ENCODE measurements at regions not wholly inside any gene's neighbourhood (a gene's known extent, or its start where the extent isn't known, plus 50 kb on each side); places are given as distances from the start of the nearest gene placed in this dataset.

- H3K27ac ChIP-seq: no peak overlapping the region
- no peak for TF ChIP-seq POLR2AphosphoS5 (IDR thresholded peaks at IDR 0.05)
- no peak for TF ChIP-seq POLR2A (IDR thresholded peaks at IDR 0.05)
- TF ChIP-seq CTCF (IDR thresholded peaks at IDR 0.05): no peak
- no peak for TF ChIP-seq EP300 (IDR thresholded peaks at IDR 0.05; ENCODE audit: low read depth)
- WGBS, 2 donors (ENCODE audit: low coverage in 1 of 2): 96 to 100% methylated on average over 1 of the region's 1 CpG
- in situ Hi-C loops (cut with MboI; ENCODE audit: low pct_ligation_motif_present in 1 of 4, low pct_unique_long_range_greater_than_20kb in 1 of 4, low sequenced_read_pairs in 3 of 4) (no loop called here), intact Hi-C loops (cut with DNase I; ENCODE audit: low total_unique reads) (no loop called here)
- H3K4me1 ChIP-seq: no peaks in the 10 kb centered on the region
- DNase-seq: no peak
- H3K9me3 ChIP-seq: no peaks in the 10 kb centered on the region
- H3K36me3 ChIP-seq: no peaks in the 10 kb centered on the region
- H3K4me3 ChIP-seq: no peak overlapping the region
- no peaks in the 10 kb centered on the region for H3K27me3 ChIP-seq
Measured at GRCh38 chr2:67604360-67604759, 207.2 kb downstream of the ETAA1 start.

- Histone ChIP-seq H3K4me1 (peaks cover 0 to 6% (median 0%) of the 10 kb centered on the region in 4 donors), H3K4me3 (no peak overlapping the region), H3K36me3 (no peaks in the 10 kb centered on the region), H3K9me3 (no peaks in the 10 kb centered on the region), H3K27me3 (no peaks in the 10 kb centered on the region), H3K27ac (no peak overlapping the region)
- DNase-seq: no peak
- no peak for TF ChIP-seq CTCF (IDR thresholded peaks at IDR 0.05)
- no peak for TF ChIP-seq EP300 (IDR thresholded peaks at IDR 0.05; ENCODE audit: low read depth)
- TF ChIP-seq POLR2AphosphoS5 (IDR thresholded peaks at IDR 0.05): no peak
- no peak for TF ChIP-seq POLR2A (IDR thresholded peaks at IDR 0.05)
- intact Hi-C loops (cut with DNase I; ENCODE audit: low total_unique reads): no loop called here
- 77 to 79% methylated on average over 2 to 4 of the region's 4 CpGs for WGBS, 2 donors (ENCODE audit: low coverage in 1 of 2)
- in situ Hi-C loops (cut with MboI; ENCODE audit: low pct_ligation_motif_present in 1 of 4, low pct_unique_long_range_greater_than_20kb in 1 of 4, low sequenced_read_pairs in 3 of 4): no loop called here
Measured at GRCh38 chr2:67612576-67613042, 215.5 kb downstream of the ETAA1 start.

GRCh38 chr2:67613227-67613626, 216.1 kb downstream of the ETAA1 start:
- TF ChIP-seq CTCF (IDR thresholded peaks at IDR 0.05): no peak
- no peak for TF ChIP-seq EP300 (IDR thresholded peaks at IDR 0.05; ENCODE audit: low read depth)
- TF ChIP-seq POLR2AphosphoS5 (IDR thresholded peaks at IDR 0.05): no peak
- no peak for TF ChIP-seq POLR2A (IDR thresholded peaks at IDR 0.05)
- DNase-seq: no peak
- H3K27ac ChIP-seq: no peak overlapping the region
- peaks cover 0 to 6% (median 0%) of the 10 kb centered on the region in 4 donors for H3K4me1 ChIP-seq
- 65 to 78% methylated on average over 1 of the region's 1 CpG for WGBS, 2 donors (ENCODE audit: low coverage in 1 of 2)
- no peaks in the 10 kb centered on the region for H3K9me3 ChIP-seq
- no peak overlapping the region for H3K4me3 ChIP-seq
- intact Hi-C loops (cut with DNase I; ENCODE audit: low total_unique reads): no loop called here
- in situ Hi-C loops (cut with MboI; ENCODE audit: low pct_ligation_motif_present in 1 of 4, low pct_unique_long_range_greater_than_20kb in 1 of 4, low sequenced_read_pairs in 3 of 4): no loop called here
- no peaks in the 10 kb centered on the region for H3K27me3 ChIP-seq
- no peaks in the 10 kb centered on the region for H3K36me3 ChIP-seq

GRCh38 chr2:67614454-67614853, 217.3 kb downstream of the ETAA1 start:
- Histone ChIP-seq H3K4me3 (no peak overlapping the region), H3K4me1 (peaks cover 0 to 6% (median 0%) of the 10 kb centered on the region in 4 donors), H3K36me3 (no peaks in the 10 kb centered on the region), H3K27ac (no peak overlapping the region), H3K9me3 (no peaks in the 10 kb centered on the region), H3K27me3 (no peaks in the 10 kb centered on the region)
- intact Hi-C loops (cut with DNase I; ENCODE audit: low total_unique reads) (loop anchor here (1.0 kb wide), 1 partner anchor 48 kb away; no protein-coding TSS in a partner anchor), in situ Hi-C loops (cut with MboI; ENCODE audit: low pct_ligation_motif_present in 1 of 4, low pct_unique_long_range_greater_than_20kb in 1 of 4, low sequenced_read_pairs in 3 of 4) (no loop called here)
- TF ChIP-seq EP300 (IDR thresholded peaks at IDR 0.05; ENCODE audit: low read depth) (no peak), POLR2A (IDR thresholded peaks at IDR 0.05) (no peak), CTCF (IDR thresholded peaks at IDR 0.05) (no peak), POLR2AphosphoS5 (IDR thresholded peaks at IDR 0.05) (no peak)
- whole genome bisulfite sequencing, 2 donors (ENCODE audit: low coverage in 1 of 2): 63 to 80% methylated on average over 1 of the region's 1 CpG
- no peak for DNase-seq

Measured in transverse colon (tissue), 4 donors.